HepG2 (cell line): ENCODE measurements at regions not wholly inside any gene's neighbourhood (a gene's known extent, or its start where the extent isn't known, plus 50 kb on each side); places are given as distances from the start of the nearest gene placed in this dataset.

Source experiments
- ATAC-seq: fragments of 200-7000 bp; cut with Tn5 transposase; 3 replicates; pipeline ENCODE4 v1.9.1; 2020; ENCODE audit warnings: mild to moderate bottlenecking, moderate library complexity
- BruUV-seq: library from RNA; stranded (reverse); fragments of 400-500 nt; replicated peaks from 2 replicates; lab custom pipeline; 2021; lab: Mats Ljungman, UMichigan
- CTCF ChIA-PET: fragments of 300-600 bp; formaldehyde crosslinking; extraction: SDS; loops from one replicate; lab custom pipeline; 2021; ENCODE audit warnings: low total read pairs, inconsistent platforms, low intra/inter-chr PET ratio; lab: Yijun Ruan, JAX
- POLR2A ChIA-PET: fragments of 350-600 bp; sonication (Branson Sonifier 250); formaldehyde crosslinking; loops from one replicate; lab custom pipeline; 2020; ENCODE audit warnings: antibody characterized with exemption, inconsistent platforms; lab: Yijun Ruan, JAX
- DNase-seq: peaks from one replicate; pipeline ENCODE4 v3.0.0-alpha.2; 2015; ENCODE audit warnings: low spot score
- FAIRE-seq: peaks from 3 replicates; lab custom pipeline; 2011; peaks lifted over from hg19 to GRCh38; lab: Jason Lieb, UNC
- H2AFZ ChIP-seq: one replicate; pipeline ENCODE4 v1.6.1; 2011; ENCODE audit warnings: low read length, inconsistent platforms
- H3K27ac ChIP-seq: fragments of 300-600 bp; 3 replicates; pipeline ENCODE4 v1.8.0; 2011; ENCODE audit warnings: mixed run types, mild to moderate bottlenecking, mixed read lengths, low read length, inconsistent platforms; ENCODE audit not compliant: insufficient read depth; ENCODE audit errors: extremely low read length
- H3K27me3 ChIP-seq, 2 experiments: fragments of 200-600 bp in 1 of 2; 2 replicates in 1 of 2; 3 replicates in 1 of 2; pipeline versions ENCODE4 v1.6.0 to v1.8.0; 2011; ENCODE audit warnings: low read length in 2 of 2, mild to moderate bottlenecking in 2 of 2, moderate library complexity in 2 of 2, inconsistent platforms in 1 of 2; ENCODE audit not compliant: insufficient read depth in 2 of 2, control insufficient read depth in 1 of 2
- H3K36me3 ChIP-seq, 2 experiments: fragments of 200-600 bp in 1 of 2; replicated peaks in 1 of 2; 2 replicates in 1 of 2; 3 replicates in 1 of 2; pipeline versions ENCODE4 v1.5.1 to v1.8.0; 2011; ENCODE audit warnings: low read length in 2 of 2, inconsistent platforms in 1 of 2; ENCODE audit not compliant: insufficient read depth in 2 of 2, control insufficient read depth in 1 of 2
- H3K4me1 ChIP-seq: 2 replicates; pipeline ENCODE4 v1.5.1; 2012; ENCODE audit warnings: low read length, inconsistent platforms; ENCODE audit not compliant: insufficient read depth
- H3K4me2 ChIP-seq: 2 replicates; pipeline ENCODE4 v1.6.0; 2011; ENCODE audit warnings: low read depth, low read length, inconsistent platforms
- H3K4me3 ChIP-seq, 3 experiments: fragments of 200-600 bp in 1 of 3; sonication (generic), shearing (Covaris generic) in 1 of 3; replicated peaks in 1 of 3; 2 replicates each; pipeline ENCODE4 v1.5.1; 2011 to 2016; ENCODE audit warnings: low read length in 3 of 3, inconsistent platforms in 2 of 3, low read depth in 2 of 3, mild to moderate bottlenecking in 2 of 3, control low read depth in 1 of 3, mixed read lengths in 1 of 3; ENCODE audit not compliant: insufficient read depth in 1 of 3
- H3K79me2 ChIP-seq: one replicate; pipeline ENCODE4 v1.6.1; 2011; ENCODE audit warnings: low read length, inconsistent platforms; ENCODE audit not compliant: insufficient read depth
- H3K9ac ChIP-seq: 2 replicates; pipeline ENCODE4 v1.6.0; 2011; ENCODE audit warnings: mild to moderate bottlenecking, low read depth, low read length, inconsistent platforms; ENCODE audit not compliant: insufficient read depth
- H3K9me3 ChIP-seq: 2 replicates; pipeline ENCODE4 v1.5.1; 2012; ENCODE audit warnings: mild to moderate bottlenecking, low read length
- H4K20me1 ChIP-seq: 2 replicates; pipeline ENCODE4 v1.6.0; 2011; ENCODE audit warnings: inconsistent platforms, mild to moderate bottlenecking, low read length, moderate library complexity; ENCODE audit not compliant: insufficient read depth
- ATF1 ChIP-seq: IDR thresholded peaks from 2 replicates; pipeline ENCODE4 v1.6.1; 2016; ENCODE audit warnings: mild to moderate bottlenecking, control low read depth
- HNRNPL ChIP-seq: fragments of 200-400 bp; formaldehyde crosslinking; IDR thresholded peaks from 2 replicates; pipeline ENCODE4 v1.6.1; 2017; ENCODE audit warnings: mild to moderate bottlenecking, low read depth, low read length
- KDM2A ChIP-seq: sonication (generic); formaldehyde crosslinking; IDR thresholded peaks from 2 replicates; pipeline ENCODE4 v1.4.0; 2020; ENCODE audit warnings: low read depth, missing genetic modification reagents, borderline replicate concordance
- RFX1 ChIP-seq: fragments of 450-650 bp; IDR thresholded peaks from 2 replicates; pipeline ENCODE4 v1.6.1; 2017
- U2AF1 ChIP-seq: fragments of 200-400 bp; formaldehyde crosslinking; optimal IDR thresholded peaks from 2 replicates; pipeline ENCODE3; 2017; ENCODE audit warnings: mild to moderate bottlenecking, low read depth, low read length
- ZFP37 ChIP-seq: sonication (generic); formaldehyde crosslinking; IDR thresholded peaks from 2 replicates; pipeline ENCODE4 v1.4.0; 2020; ENCODE audit warnings: missing genetic modification reagents, borderline replicate concordance
- ZFY ChIP-seq: sonication (generic); formaldehyde crosslinking; IDR thresholded peaks from 2 replicates; pipeline ENCODE4 v1.4.0; 2020; ENCODE audit warnings: missing genetic modification reagents
- ZNF678 ChIP-seq: sonication (generic); formaldehyde crosslinking; IDR thresholded peaks from 2 replicates; pipeline ENCODE4 v1.4.0; 2020; ENCODE audit warnings: mild to moderate bottlenecking, missing genetic modification reagents
- ZNF776 ChIP-seq: sonication (generic); formaldehyde crosslinking; IDR thresholded peaks from 2 replicates; pipeline ENCODE4 v1.4.0; 2020; ENCODE audit warnings: mild to moderate bottlenecking, missing genetic modification reagents
- ZNF780A ChIP-seq: sonication (generic); formaldehyde crosslinking; IDR thresholded peaks from 2 replicates; pipeline ENCODE4 v1.8.0; 2022; ENCODE audit warnings: mild to moderate bottlenecking, missing genetic modification reagents, moderate library complexity
- WGBS: methylation state at CpG from one replicate; pipeline ENCODE4 v1.1.6; 2017; ENCODE audit warnings: low lambda C conversion rate; 5-methylcytosine and 5-hydroxymethylcytosine counted together
- in situ Hi-C: cut with HindIII; loops from 2 replicates; pipeline ENCODE4 v1.10.0; 2017; ENCODE audit warnings: low pct_unique_long_range_greater_than_20kb; ENCODE audit not compliant: extremely low pct_ligation_motif_present
- intact Hi-C: fragments of 100-400 bp; cut with micrococcal nuclease; formaldehyde crosslinking; loops from one replicate; pipeline ENCODE4 v1.10.0; 2022; ENCODE audit not compliant: unreplicated experiment
- TF ChIP-seq, protein P1 (sequence below): sonication (generic); formaldehyde crosslinking; IDR thresholded peaks from 2 replicates; pipeline ENCODE4 v1.4.0; 2020; ENCODE audit warnings: missing genetic modification reagents, mild to moderate bottlenecking, borderline replicate concordance
- TF ChIP-seq, protein P2 (sequence below): sonication (generic); formaldehyde crosslinking; IDR thresholded peaks from 2 replicates; pipeline ENCODE4 v1.5.1; 2020; ENCODE audit warnings: mild to moderate bottlenecking, missing genetic modification reagents, borderline replicate concordance

DNA sequence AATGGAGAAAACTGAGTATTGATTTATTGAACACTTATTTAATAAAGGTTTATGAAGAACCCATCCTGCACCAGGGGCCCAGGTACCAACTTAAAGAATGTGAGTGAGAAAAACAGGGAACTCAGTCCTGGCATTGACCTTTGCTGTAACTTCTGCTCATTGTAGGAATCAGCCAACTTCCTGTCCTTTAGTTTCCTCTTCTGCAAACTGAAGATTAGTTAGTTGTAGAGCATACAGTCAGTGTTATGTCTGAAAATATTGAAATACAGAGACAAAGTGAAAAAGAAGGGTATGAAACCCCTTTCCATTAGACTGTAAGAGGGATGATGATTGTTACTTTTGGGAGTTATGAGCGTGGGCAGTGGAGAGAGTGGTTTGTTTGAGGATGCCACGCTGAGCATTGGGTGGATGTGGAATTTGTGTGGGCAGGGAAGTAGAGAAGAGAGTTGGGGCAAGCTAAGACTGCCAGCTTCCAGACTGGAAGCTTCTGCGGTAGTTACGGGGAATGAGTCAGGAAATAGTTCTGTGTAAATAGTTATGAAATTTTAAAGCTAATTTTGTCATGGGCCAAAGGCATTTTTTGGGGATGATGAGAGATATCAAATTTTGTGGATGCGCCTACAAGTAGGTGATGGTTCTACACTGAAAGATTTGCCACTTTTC lies 89.2 kb downstream of the GPR88 start:
- H2AFZ ChIP-seq: no peak overlapping the region
- in situ Hi-C loops (no loop called here), intact Hi-C loops (no loop called here)
- DNase-seq (no peak), ATAC-seq (no peak), FAIRE-seq (no peak)
- no peaks in the 10 kb centered on the region for H3K27me3 ChIP-seq
- TF ChIP-seq, protein P1, sequence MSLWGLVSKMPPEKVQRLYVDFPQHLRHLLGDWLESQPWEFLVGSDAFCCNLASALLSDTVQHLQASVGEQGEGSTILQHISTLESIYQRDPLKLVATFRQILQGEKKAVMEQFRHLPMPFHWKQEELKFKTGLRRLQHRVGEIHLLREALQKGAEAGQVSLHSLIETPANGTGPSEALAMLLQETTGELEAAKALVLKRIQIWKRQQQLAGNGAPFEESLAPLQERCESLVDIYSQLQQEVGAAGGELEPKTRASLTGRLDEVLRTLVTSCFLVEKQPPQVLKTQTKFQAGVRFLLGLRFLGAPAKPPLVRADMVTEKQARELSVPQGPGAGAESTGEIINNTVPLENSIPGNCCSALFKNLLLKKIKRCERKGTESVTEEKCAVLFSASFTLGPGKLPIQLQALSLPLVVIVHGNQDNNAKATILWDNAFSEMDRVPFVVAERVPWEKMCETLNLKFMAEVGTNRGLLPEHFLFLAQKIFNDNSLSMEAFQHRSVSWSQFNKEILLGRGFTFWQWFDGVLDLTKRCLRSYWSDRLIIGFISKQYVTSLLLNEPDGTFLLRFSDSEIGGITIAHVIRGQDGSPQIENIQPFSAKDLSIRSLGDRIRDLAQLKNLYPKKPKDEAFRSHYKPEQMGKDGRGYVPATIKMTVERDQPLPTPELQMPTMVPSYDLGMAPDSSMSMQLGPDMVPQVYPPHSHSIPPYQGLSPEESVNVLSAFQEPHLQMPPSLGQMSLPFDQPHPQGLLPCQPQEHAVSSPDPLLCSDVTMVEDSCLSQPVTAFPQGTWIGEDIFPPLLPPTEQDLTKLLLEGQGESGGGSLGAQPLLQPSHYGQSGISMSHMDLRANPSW (CRISPR knock-in tag): no peak
- TF ChIP-seq ZFP37 (CRISPR knock-in tag) (no peak), ZNF780A (CRISPR knock-in tag) (no peak), ZNF776 (CRISPR knock-in tag) (no peak), ATF1 (no peak), KDM2A (CRISPR knock-in tag) (no peak), RFX1 (no peak), ZFY (CRISPR knock-in tag) (no peak), HNRNPL (no peak), U2AF1 (no peak), ZNF678 (CRISPR knock-in tag) (no peak)
- TF ChIP-seq, protein P2, sequence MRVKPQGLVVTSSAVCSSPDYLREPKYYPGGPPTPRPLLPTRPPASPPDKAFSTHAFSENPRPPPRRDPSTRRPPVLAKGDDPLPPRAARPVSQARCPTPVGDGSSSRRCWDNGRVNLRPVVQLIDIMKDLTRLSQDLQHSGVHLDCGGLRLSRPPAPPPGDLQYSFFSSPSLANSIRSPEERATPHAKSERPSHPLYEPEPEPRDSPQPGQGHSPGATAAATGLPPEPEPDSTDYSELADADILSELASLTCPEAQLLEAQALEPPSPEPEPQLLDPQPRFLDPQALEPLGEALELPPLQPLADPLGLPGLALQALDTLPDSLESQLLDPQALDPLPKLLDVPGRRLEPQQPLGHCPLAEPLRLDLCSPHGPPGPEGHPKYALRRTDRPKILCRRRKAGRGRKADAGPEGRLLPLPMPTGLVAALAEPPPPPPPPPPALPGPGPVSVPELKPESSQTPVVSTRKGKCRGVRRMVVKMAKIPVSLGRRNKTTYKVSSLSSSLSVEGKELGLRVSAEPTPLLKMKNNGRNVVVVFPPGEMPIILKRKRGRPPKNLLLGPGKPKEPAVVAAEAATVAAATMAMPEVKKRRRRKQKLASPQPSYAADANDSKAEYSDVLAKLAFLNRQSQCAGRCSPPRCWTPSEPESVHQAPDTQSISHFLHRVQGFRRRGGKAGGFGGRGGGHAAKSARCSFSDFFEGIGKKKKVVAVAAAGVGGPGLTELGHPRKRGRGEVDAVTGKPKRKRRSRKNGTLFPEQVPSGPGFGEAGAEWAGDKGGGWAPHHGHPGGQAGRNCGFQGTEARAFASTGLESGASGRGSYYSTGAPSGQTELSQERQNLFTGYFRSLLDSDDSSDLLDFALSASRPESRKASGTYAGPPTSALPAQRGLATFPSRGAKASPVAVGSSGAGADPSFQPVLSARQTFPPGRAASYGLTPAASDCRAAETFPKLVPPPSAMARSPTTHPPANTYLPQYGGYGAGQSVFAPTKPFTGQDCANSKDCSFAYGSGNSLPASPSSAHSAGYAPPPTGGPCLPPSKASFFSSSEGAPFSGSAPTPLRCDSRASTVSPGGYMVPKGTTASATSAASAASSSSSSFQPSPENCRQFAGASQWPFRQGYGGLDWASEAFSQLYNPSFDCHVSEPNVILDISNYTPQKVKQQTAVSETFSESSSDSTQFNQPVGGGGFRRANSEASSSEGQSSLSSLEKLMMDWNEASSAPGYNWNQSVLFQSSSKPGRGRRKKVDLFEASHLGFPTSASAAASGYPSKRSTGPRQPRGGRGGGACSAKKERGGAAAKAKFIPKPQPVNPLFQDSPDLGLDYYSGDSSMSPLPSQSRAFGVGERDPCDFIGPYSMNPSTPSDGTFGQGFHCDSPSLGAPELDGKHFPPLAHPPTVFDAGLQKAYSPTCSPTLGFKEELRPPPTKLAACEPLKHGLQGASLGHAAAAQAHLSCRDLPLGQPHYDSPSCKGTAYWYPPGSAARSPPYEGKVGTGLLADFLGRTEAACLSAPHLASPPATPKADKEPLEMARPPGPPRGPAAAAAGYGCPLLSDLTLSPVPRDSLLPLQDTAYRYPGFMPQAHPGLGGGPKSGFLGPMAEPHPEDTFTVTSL (CRISPR knock-in tag): no peak
- H3K9me3 ChIP-seq: no peaks in the 10 kb centered on the region
- no peak overlapping the region for H3K9ac ChIP-seq
- WGBS: 38% methylated on average over 5 of the region's 5 CpGs
- H4K20me1 ChIP-seq: no peaks in the 10 kb centered on the region
- H3K4me2 ChIP-seq: no peak overlapping the region
- H3K36me3 ChIP-seq: no peaks in the 10 kb centered on the region
- no peak overlapping the region for H3K27ac ChIP-seq
- POLR2A ChIA-PET: no interaction called here
- H3K79me2 ChIP-seq: no peaks in the 10 kb centered on the region
- H3K4me3 ChIP-seq: no peak overlapping the region
- H3K4me1 ChIP-seq: no peaks in the 10 kb centered on the region
- CTCF ChIA-PET: no interaction called here
- no TSS peak for BruUV-seq
